Erythroblast (primary cell): ENCODE measurements at regions not wholly inside any gene's neighbourhood (a gene's known extent, or its start where the extent isn't known, plus 50 kb on each side); places are given as distances from the start of the nearest gene placed in this dataset.

Experiments used
- GATA1 ChIP-seq: IDR thresholded peaks from 2 replicates; pipeline ENCODE4 v1.6.1; 2011; ENCODE audit warnings: low read depth, mild to moderate bottlenecking, control low read depth, low read length, moderate library complexity
- POLR2A ChIP-seq: IDR thresholded peaks from 2 replicates; pipeline ENCODE4 v1.6.1; 2011; ENCODE audit warnings: mild to moderate bottlenecking, low read length

- TF ChIP-seq POLR2A (no peak), GATA1 (no peak)
These were observed 80.3 kb downstream of the TENT5C start for GRCh38 chr1:117685936-117686806.
